GM19372 (cell line): ENCODE measurements at regions not wholly inside any gene's neighbourhood (a gene's known extent, or its start where the extent isn't known, plus 50 kb on each side); places are given as distances from the start of the nearest gene placed in this dataset.
"Not testable (repeated sequence)": the region's sequence is repeated elsewhere in the genome, so short reads cannot be mapped to it uniquely, and the experiment has no call there.

Experiments used
- ATAC-seq: cut with Tn5 transposase; IDR thresholded peaks from one replicate; pipeline ENCODE4 v1.9.1; 2021; ENCODE audit warnings: mild to moderate bottlenecking, low read depth, moderate library complexity; ENCODE audit not compliant: unreplicated experiment

- ATAC-seq, result not testable (repeated sequence)
Observed at GRCh38 chr3:107909583-107909982, 181.2 kb downstream of the CD47 start.

- ATAC-seq, result no peak
Observed at GRCh38 chr3:107907996-107908395, 182.8 kb downstream of the CD47 start.

- no peak for ATAC-seq
Observed at GRCh38 chr3:107904536-107905066, 186.2 kb downstream of the CD47 start.

- no peak for ATAC-seq
Observed at GRCh38 chr3:107899990-107900651, 190.7 kb downstream of the CD47 start.

GRCh38 chr3:107897471-107898061, 193.3 kb downstream of the CD47 start:
- ATAC-seq, result no peak

- no peak for ATAC-seq
Observed at GRCh38 chr3:107894998-107895397, 195.8 kb downstream of the CD47 start.

GRCh38 chr3:107892955-107893624, 197.7 kb downstream of the CD47 start:
- ATAC-seq, result no peak

GRCh38 chr3:107884719-107885460, 205.9 kb downstream of the CD47 start:
- no peak for ATAC-seq

GRCh38 chr3:107884028-107884427, 206.8 kb downstream of the CD47 start:
- ATAC-seq, result no peak

GRCh38 chr3:107882881-107883280, 207.9 kb downstream of the CD47 start:
- no peak for ATAC-seq

- ATAC-seq, result no peak
Observed at GRCh38 chr3:107882261-107882660, 208.6 kb downstream of the CD47 start.

GRCh38 chr3:107881509-107881908, 209.3 kb downstream of the CD47 start:
- ATAC-seq, result no peak

- no peak for ATAC-seq
Observed at GRCh38 chr3:107880702-107881101, 210.1 kb downstream of the CD47 start.

GRCh38 chr3:107877936-107878335, 212.9 kb downstream of the CD47 start:
- ATAC-seq, result no peak

GRCh38 chr3:107870943-107871638, 219.7 kb downstream of the CD47 start:
- no peak for ATAC-seq

- no peak for ATAC-seq
Observed at GRCh38 chr3:107870096-107870495, 220.7 kb downstream of the CD47 start.

GRCh38 chr3:107868449-107868848, 222.4 kb downstream of the CD47 start:
- no peak for ATAC-seq

GRCh38 chr3:107861904-107862303, 228.9 kb downstream of the CD47 start:
- no peak for ATAC-seq

- ATAC-seq, result no peak
Observed at GRCh38 chr3:107861422-107861821, 229.4 kb downstream of the CD47 start.
